DMS 273 treated with DMSO at 0.1 percent for 48 hours (cell line): ENCODE measurements at regions not wholly inside any gene's neighbourhood (a gene's known extent, or its start where the extent isn't known, plus 50 kb on each side); places are given as distances from the start of the nearest gene placed in this dataset.
A peak's percentile ranks its signal among the peaks of the same experiment; 100 is the strongest.

Source experiments
- DNase-seq: peaks from one replicate; lab custom pipeline; 2025; lab: John Stamatoyannopoulos, UW

- no peak for DNase-seq
Observed at GRCh38 chr2:150976604-150977003, 285.1 kb downstream of the RBM43 start.

- DNase-seq = no peak
Observed at GRCh38 chr2:150974864-150975263, 286.8 kb downstream of the RBM43 start.

- no peak for DNase-seq
Observed at GRCh38 chr2:150974234-150974633, 287.4 kb downstream of the RBM43 start.

GRCh38 chr2:150971910-150972309 is 289.8 kb downstream of the RBM43 start:
- no peak for DNase-seq

GRCh38 chr2:150963336-150963735 is 298.3 kb downstream of the RBM43 start:
- DNase-seq = no peak

- DNase-seq = no peak
Observed at GRCh38 chr2:150955231-150955630, 306.4 kb downstream of the RBM43 start.

- DNase-seq = no peak
Observed at GRCh38 chr2:150946831-150947230, 314.8 kb downstream of the RBM43 start.

GRCh38 chr2:150944315-150944714 is 317.3 kb downstream of the RBM43 start:
- peak; percentile 49 for DNase-seq

GRCh38 chr2:150939087-150939486 is 322.6 kb downstream of the RBM43 start:
- DNase-seq = no peak

GRCh38 chr2:150938527-150938926 is 323.1 kb downstream of the RBM43 start:
- DNase-seq = no peak

- no peak for DNase-seq
Observed at GRCh38 chr2:150937030-150937429, 324.6 kb downstream of the RBM43 start.

- no peak for DNase-seq
Observed at GRCh38 chr2:150931451-150931850, 330.2 kb downstream of the RBM43 start.

- DNase-seq = no peak
Observed at GRCh38 chr2:150925611-150926010, 336.1 kb downstream of the RBM43 start.

GRCh38 chr2:150924878-150925277 is 336.8 kb downstream of the RBM43 start:
- no peak for DNase-seq

GRCh38 chr2:150919901-150920300 is 341.8 kb downstream of the RBM43 start:
- no peak for DNase-seq

- DNase-seq = no peak
Observed at GRCh38 chr2:150917961-150918713, 343.5 kb downstream of the RBM43 start.

GRCh38 chr2:150916467-150917396 is 344.9 kb downstream of the RBM43 start:
- no peak for DNase-seq

GRCh38 chr2:150911766-150912280 is 349.8 kb downstream of the RBM43 start:
- DNase-seq = no peak

GRCh38 chr2:150909613-150910012 is 352.1 kb downstream of the RBM43 start:
- no peak for DNase-seq

- DNase-seq = no peak
Observed at GRCh38 chr2:150909090-150909489, 352.6 kb downstream of the RBM43 start.

- DNase-seq = no peak
Observed at GRCh38 chr2:150907466-150907865, 354.2 kb downstream of the RBM43 start.

- no peak for DNase-seq
Observed at GRCh38 chr2:150903461-150903860, 358.2 kb downstream of the RBM43 start.

GRCh38 chr2:150903055-150903454 is 358.6 kb downstream of the RBM43 start:
- no peak for DNase-seq
